ENCODE measurements at regions not wholly inside any gene's neighbourhood (a gene's known extent, or its start where the extent isn't known, plus 50 kb on each side); places are given as distances from the start of the nearest gene placed in this dataset.

- H3K9me3 ChIP-seq: no peaks in the 10 kb centered on the region
- no peaks in the 10 kb centered on the region for H3K27me3 ChIP-seq
- in situ Hi-C loops (cut with MboI; ENCODE audit: low pct_ligation_motif_present in 1 of 4, low pct_unique_long_range_greater_than_20kb in 1 of 4, low sequenced_read_pairs in 3 of 4): no loop called here
- no peak overlapping the region for H3K4me3 ChIP-seq
- no peaks in the 10 kb centered on the region for H3K36me3 ChIP-seq
- H3K4me1 ChIP-seq: no peaks in the 10 kb centered on the region
- TF ChIP-seq POLR2A (IDR thresholded peaks at IDR 0.05): no peak
- no peak for TF ChIP-seq POLR2AphosphoS5 (IDR thresholded peaks at IDR 0.05)
- no peak for TF ChIP-seq CTCF (IDR thresholded peaks at IDR 0.05)
- TF ChIP-seq EP300 (IDR thresholded peaks at IDR 0.05; ENCODE audit: low read depth): no peak
- intact Hi-C loops (cut with DNase I; ENCODE audit: low total_unique reads): no loop called here
- H3K27ac ChIP-seq: no peak overlapping the region
- no peak for DNase-seq
These were observed 218.3 kb upstream of the STK17B start for GRCh38 chr2:196389670-196390069.

GRCh38 chr2:196390243-196391148, 219.1 kb upstream of the STK17B start:
- no peak for DNase-seq
- no peaks in the 10 kb centered on the region for H3K27me3 ChIP-seq
- H3K36me3 ChIP-seq: no peaks in the 10 kb centered on the region
- TF ChIP-seq POLR2AphosphoS5 (IDR thresholded peaks at IDR 0.05) (no peak), CTCF (IDR thresholded peaks at IDR 0.05) (no peak), EP300 (IDR thresholded peaks at IDR 0.05; ENCODE audit: low read depth) (no peak), POLR2A (IDR thresholded peaks at IDR 0.05) (no peak)
- H3K4me3 ChIP-seq: no peak overlapping the region
- in situ Hi-C loops (cut with MboI; ENCODE audit: low pct_ligation_motif_present in 1 of 4, low pct_unique_long_range_greater_than_20kb in 1 of 4, low sequenced_read_pairs in 3 of 4) (no loop called here), intact Hi-C loops (cut with DNase I; ENCODE audit: low total_unique reads) (no loop called here)
- no peaks in the 10 kb centered on the region for H3K9me3 ChIP-seq
- WGBS, 2 donors (ENCODE audit: low coverage in 1 of 2): 82 to 86% methylated on average over 5 to 6 of the region's 6 CpGs
- H3K27ac ChIP-seq: no peak overlapping the region
- H3K4me1 ChIP-seq: no peaks in the 10 kb centered on the region

- no peaks in the 10 kb centered on the region for H3K4me1 ChIP-seq
- intact Hi-C loops (cut with DNase I; ENCODE audit: low total_unique reads) (no loop called here), in situ Hi-C loops (cut with MboI; ENCODE audit: low pct_ligation_motif_present in 1 of 4, low pct_unique_long_range_greater_than_20kb in 1 of 4, low sequenced_read_pairs in 3 of 4) (no loop called here)
- TF ChIP-seq POLR2A (IDR thresholded peaks at IDR 0.05): no peak
- no peak for TF ChIP-seq CTCF (IDR thresholded peaks at IDR 0.05)
- no peak for TF ChIP-seq EP300 (IDR thresholded peaks at IDR 0.05; ENCODE audit: low read depth)
- TF ChIP-seq POLR2AphosphoS5 (IDR thresholded peaks at IDR 0.05): no peak
- H3K27ac ChIP-seq: no peak overlapping the region
- H3K36me3 ChIP-seq: no peaks in the 10 kb centered on the region
- no peak overlapping the region for H3K4me3 ChIP-seq
- H3K9me3 ChIP-seq: no peaks in the 10 kb centered on the region
- H3K27me3 ChIP-seq: no peaks in the 10 kb centered on the region
- WGBS, 2 donors (ENCODE audit: low coverage in 1 of 2): 93% methylated on average over 1 of the region's 1 CpG; no CpG with 5 or more reads in 1 of the 2 donors
- no peak for DNase-seq
These were observed 219.7 kb upstream of the STK17B start for GRCh38 chr2:196391149-196391479.

- intact Hi-C loops (cut with DNase I; ENCODE audit: low total_unique reads): no loop called here
- TF ChIP-seq POLR2AphosphoS5 (IDR thresholded peaks at IDR 0.05) (no peak), POLR2A (IDR thresholded peaks at IDR 0.05) (no peak), CTCF (IDR thresholded peaks at IDR 0.05) (no peak), EP300 (IDR thresholded peaks at IDR 0.05; ENCODE audit: low read depth) (no peak)
- in situ Hi-C loops (cut with MboI; ENCODE audit: low pct_ligation_motif_present in 1 of 4, low pct_unique_long_range_greater_than_20kb in 1 of 4, low sequenced_read_pairs in 3 of 4): no loop called here
- Histone ChIP-seq H3K4me1 (peaks cover 0 to 2% (median 0%) of the 10 kb centered on the region in 4 donors), H3K36me3 (no peaks in the 10 kb centered on the region), H3K27me3 (no peaks in the 10 kb centered on the region), H3K27ac (no peak overlapping the region), H3K9me3 (no peaks in the 10 kb centered on the region), H3K4me3 (no peak overlapping the region)
- WGBS, 2 donors (ENCODE audit: low coverage in 1 of 2): 42 to 100% methylated on average over 1 of the region's 1 CpG
- no peak for DNase-seq
These were observed 227.7 kb upstream of the STK17B start for GRCh38 chr2:196399096-196399495.

All from transverse colon (tissue), 4 donors.